MM.1S (cell line): ENCODE measurements at regions not wholly inside any gene's neighbourhood (a gene's known extent, or its start where the extent isn't known, plus 50 kb on each side); places are given as distances from the start of the nearest gene placed in this dataset.

ENCODE experiments used
- DNase-seq: peaks from one replicate; pipeline ENCODE4 v3.0.0-alpha.2; 2015
- H2AFZ ChIP-seq: fragments of 300-600 bp; sonication (generic); 2 replicates; pipeline ENCODE4 v1.6.0; 2016; ENCODE audit warnings: antibody characterized with exemption, low read length
- H3F3A ChIP-seq: fragments of 300-600 bp; sonication (generic); 2 replicates; pipeline ENCODE4 v1.6.1; 2016; ENCODE audit warnings: mild to moderate bottlenecking, antibody characterized with exemption, low read length, moderate library complexity, mixed read lengths; ENCODE audit not compliant: insufficient read depth
- H3K27ac ChIP-seq: fragments of 300-600 bp; sonication (generic); 2 replicates; pipeline ENCODE4 v1.5.1; 2016; ENCODE audit warnings: mild to moderate bottlenecking, low read length
- H3K27me3 ChIP-seq: fragments of 300-600 bp; sonication (generic); replicated peaks from 2 replicates; pipeline ENCODE4 v1.6.0; 2016; ENCODE audit warnings: low read length; ENCODE audit not compliant: insufficient read depth
- H3K36me3 ChIP-seq: fragments of 300-600 bp; sonication (generic); replicated peaks from 2 replicates; pipeline ENCODE4 v1.6.1; 2016; ENCODE audit warnings: mild to moderate bottlenecking, low read length, mixed read lengths; ENCODE audit not compliant: insufficient read depth
- H3K4me1 ChIP-seq: fragments of 300-600 bp; sonication (generic); 2 replicates; pipeline ENCODE4 v1.6.1; 2016; ENCODE audit warnings: low read length, mixed read lengths
- H3K4me2 ChIP-seq: fragments of 300-600 bp; sonication (generic); 2 replicates; pipeline ENCODE4 v1.6.0; 2016; ENCODE audit warnings: low read depth, low read length
- H3K4me3 ChIP-seq: fragments of 300-600 bp; sonication (generic); 2 replicates; pipeline ENCODE4 v1.5.1; 2016; ENCODE audit warnings: low read length, mixed read lengths
- H3K79me2 ChIP-seq: fragments of 300-600 bp; sonication (generic); 2 replicates; pipeline ENCODE4 v1.6.1; 2016; ENCODE audit warnings: mixed run types, low read length, mixed read lengths
- H3K9ac ChIP-seq: fragments of 300-600 bp; sonication (generic); 2 replicates; pipeline ENCODE4 v1.6.1; 2016; ENCODE audit warnings: low read length, mixed read lengths
- H3K9me2 ChIP-seq: fragments of 300-600 bp; sonication (generic); replicated peaks from 2 replicates; pipeline ENCODE4 v1.6.1; 2016; ENCODE audit warnings: mild to moderate bottlenecking, low read length, mixed read lengths; ENCODE audit not compliant: insufficient read depth
- H3K9me3 ChIP-seq: fragments of 300-600 bp; sonication (generic); replicated peaks from 2 replicates; pipeline ENCODE4 v1.6.1; 2016; ENCODE audit warnings: mild to moderate bottlenecking, low read length, mixed read lengths; ENCODE audit not compliant: insufficient read depth
- H4K20me1 ChIP-seq: fragments of 300-600 bp; sonication (generic); 2 replicates; pipeline ENCODE4 v1.6.1; 2016; ENCODE audit warnings: mild to moderate bottlenecking, low read length, moderate library complexity, mixed read lengths; ENCODE audit not compliant: insufficient read depth
- CTCF ChIP-seq: fragments of 300-600 bp; sonication (generic); IDR thresholded peaks from 2 replicates; pipeline ENCODE4 v1.5.1; 2016; ENCODE audit warnings: antibody characterized with exemption, low read length, mixed read lengths
- EZH2 ChIP-seq: fragments of 300-600 bp; sonication (generic); optimal IDR thresholded peaks from 2 replicates; pipeline ENCODE3; 2017; ENCODE audit warnings: low read depth, mild to moderate bottlenecking, antibody characterized with exemption, low read length, mixed read lengths
- EZH2phosphoT487 ChIP-seq: fragments of 300-600 bp; sonication (generic); IDR thresholded peaks from 2 replicates; pipeline ENCODE4 v1.6.1; 2018; ENCODE audit warnings: antibody characterized with exemption, low read length

- no peak overlapping the region for H3K9ac ChIP-seq
- H3K27ac ChIP-seq: no peak overlapping the region
- H4K20me1 ChIP-seq: no peaks in the 10 kb centered on the region
- H3K9me3 ChIP-seq: no peaks in the 10 kb centered on the region
- no peaks in the 10 kb centered on the region for H3K27me3 ChIP-seq
- no peak overlapping the region for H3K4me2 ChIP-seq
- H3K79me2 ChIP-seq: no peaks in the 10 kb centered on the region
- H3K4me1 ChIP-seq: no peaks in the 10 kb centered on the region
- no peaks in the 10 kb centered on the region for H3F3A ChIP-seq
- no peak for DNase-seq
- no peak overlapping the region for H3K4me3 ChIP-seq
- TF ChIP-seq EZH2 (no peak), CTCF (no peak), EZH2phosphoT487 (no peak)
- H3K36me3 ChIP-seq: no peaks in the 10 kb centered on the region
- no peak overlapping the region for H2AFZ ChIP-seq
- no peaks in the 10 kb centered on the region for H3K9me2 ChIP-seq
Observed at GRCh38 chr16:65604771-65605170, 482.9 kb upstream of the CDH11 start.

- DNase-seq: no peak
- Histone ChIP-seq H3K79me2 (no peaks in the 10 kb centered on the region), H2AFZ (no peak overlapping the region), H3K4me1 (no peaks in the 10 kb centered on the region), H3K9ac (no peak overlapping the region), H3K27me3 (no peaks in the 10 kb centered on the region), H3F3A (no peaks in the 10 kb centered on the region), H3K4me2 (no peak overlapping the region), H3K9me2 (no peaks in the 10 kb centered on the region), H3K4me3 (no peak overlapping the region), H3K27ac (no peak overlapping the region), H3K9me3 (no peaks in the 10 kb centered on the region), H4K20me1 (no peaks in the 10 kb centered on the region), H3K36me3 (no peaks in the 10 kb centered on the region)
- TF ChIP-seq EZH2phosphoT487: no peak
- TF ChIP-seq EZH2: no peak
- no peak for TF ChIP-seq CTCF
Observed at GRCh38 chr16:65601781-65602180, 479.9 kb upstream of the CDH11 start.

- Histone ChIP-seq H3K4me1 (no peaks in the 10 kb centered on the region), H3K9ac (no peak overlapping the region), H3K9me3 (no peaks in the 10 kb centered on the region), H2AFZ (no peak overlapping the region), H3K9me2 (no peaks in the 10 kb centered on the region), H3K4me3 (no peak overlapping the region), H3K36me3 (no peaks in the 10 kb centered on the region), H3F3A (no peaks in the 10 kb centered on the region), H3K27me3 (no peaks in the 10 kb centered on the region), H3K27ac (no peak overlapping the region), H4K20me1 (no peaks in the 10 kb centered on the region), H3K79me2 (no peaks in the 10 kb centered on the region), H3K4me2 (no peak overlapping the region)
- no peak for DNase-seq
- TF ChIP-seq CTCF: no peak
Observed at GRCh38 chr16:65600629-65601028, 478.8 kb upstream of the CDH11 start.

GRCh38 chr16:65600046-65600445 is 478.2 kb upstream of the CDH11 start:
- TF ChIP-seq EZH2: no peak
- TF ChIP-seq EZH2phosphoT487: no peak
- no peak for TF ChIP-seq CTCF
- no peaks in the 10 kb centered on the region for H3F3A ChIP-seq

More at GRCh38 chr16:65600046-65600445, 478.2 kb upstream of the CDH11 start:
- no peak for DNase-seq
- Histone ChIP-seq H3K79me2 (no peaks in the 10 kb centered on the region), H3K27me3 (no peaks in the 10 kb centered on the region), H3K27ac (no peak overlapping the region), H3K4me3 (no peak overlapping the region), H3K36me3 (no peaks in the 10 kb centered on the region), H3K4me2 (no peak overlapping the region), H3K4me1 (no peaks in the 10 kb centered on the region), H3K9ac (no peak overlapping the region), H4K20me1 (no peaks in the 10 kb centered on the region), H2AFZ (no peak overlapping the region), H3K9me3 (no peaks in the 10 kb centered on the region), H3K9me2 (no peaks in the 10 kb centered on the region)
